ENCODE measurements at regions not wholly inside any gene's neighbourhood (a gene's known extent, or its start where the extent isn't known, plus 50 kb on each side); places are given as distances from the start of the nearest gene placed in this dataset.
"Not testable (repeated sequence)": the region's sequence is repeated elsewhere in the genome, so short reads cannot be mapped to it uniquely, and the experiment has no call there.

DNA sequence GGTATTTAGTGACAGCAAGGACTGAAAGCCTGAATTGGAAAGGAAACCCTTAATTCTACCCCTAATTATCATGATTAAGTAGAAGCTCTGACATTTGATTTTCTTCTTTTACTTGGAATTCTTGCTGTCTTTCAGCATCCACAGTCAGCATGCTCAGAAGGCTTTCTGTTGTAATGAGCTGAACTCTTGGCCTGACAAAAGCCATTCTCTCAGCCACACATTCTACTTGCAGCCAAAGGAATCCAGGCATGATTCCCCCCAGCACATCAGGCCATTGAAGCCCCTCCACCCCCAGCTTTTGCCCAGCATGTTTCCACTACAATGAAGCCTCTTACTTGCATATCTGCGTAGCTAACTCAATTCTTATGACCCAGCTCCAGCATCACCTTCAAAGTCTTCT lies 94.3 kb upstream of the FRMD4A start:
- DNase-seq (ENCODE audit: low read depth) = no peak

DNA sequence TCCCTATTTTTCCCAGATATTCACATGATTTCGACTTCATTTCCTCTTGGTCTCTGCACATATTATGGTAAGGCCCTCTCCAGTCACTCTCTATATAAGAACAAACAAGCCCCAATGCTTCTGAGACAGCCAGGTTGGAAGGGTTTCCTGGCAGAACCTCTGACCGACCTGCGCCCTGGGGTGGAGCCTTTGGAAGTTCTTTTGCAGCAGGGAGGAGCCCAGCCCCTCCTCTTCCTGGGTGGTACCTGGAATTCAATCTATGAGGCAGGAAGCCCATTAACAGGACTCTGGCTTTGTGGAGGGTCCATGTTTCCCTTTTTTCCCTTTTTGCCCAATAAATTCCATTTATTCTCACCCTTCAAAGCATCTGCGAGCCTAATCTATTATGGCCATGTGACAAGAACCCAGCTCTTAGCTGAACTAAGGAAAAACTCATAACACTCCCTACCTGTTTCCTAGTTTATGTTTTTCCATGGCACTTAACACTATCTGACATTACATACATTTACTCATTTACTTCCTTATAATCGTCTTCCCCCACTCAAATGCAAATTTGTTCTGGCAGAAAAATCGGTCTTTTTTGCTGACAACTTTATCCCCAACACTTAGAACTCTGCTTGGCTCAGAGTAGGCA lies 92.5 kb upstream of the FRMD4A start:
- DNase-seq (ENCODE audit: low read depth) = no peak

DNA sequence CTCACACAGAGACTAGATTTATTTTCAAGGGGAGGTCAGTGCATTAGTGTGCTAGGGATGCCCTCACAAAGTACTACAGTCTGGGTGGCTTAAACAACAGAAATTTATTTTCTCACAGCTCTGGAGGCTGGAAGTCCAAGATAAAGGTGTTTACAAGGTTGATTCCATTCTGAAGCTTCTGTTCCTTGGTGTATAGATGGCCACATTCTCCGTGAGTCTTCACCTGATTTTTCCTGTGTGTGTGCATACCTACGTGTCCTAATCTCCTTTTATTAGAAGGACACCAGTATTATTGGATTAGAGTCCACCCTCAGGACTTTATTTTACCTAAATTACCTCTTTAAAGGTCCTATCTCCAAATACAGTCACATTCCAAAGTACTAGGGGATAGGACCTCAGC lies 91.7 kb upstream of the FRMD4A start:
- DNase-seq (ENCODE audit: low read depth) = no peak

DNA sequence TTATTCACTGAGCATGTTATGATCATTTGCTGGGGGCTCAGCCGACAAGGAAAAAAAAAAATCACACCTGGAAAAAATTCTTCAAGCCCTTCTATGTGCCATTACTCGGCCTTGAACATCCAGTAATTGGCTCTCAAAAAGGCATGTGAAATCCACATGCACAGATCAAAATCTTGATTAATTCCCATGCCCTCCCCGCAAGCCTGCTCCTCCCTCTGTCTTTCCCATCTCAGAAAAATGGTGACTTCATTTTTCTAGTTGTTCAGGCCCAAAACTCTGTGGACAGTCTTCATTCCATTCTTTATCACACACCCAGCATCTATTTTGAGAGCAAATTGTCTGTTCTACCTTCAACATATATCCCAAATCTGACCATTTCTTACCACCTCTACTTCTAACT lies 91.2 kb upstream of the FRMD4A start:
- DNase-seq (ENCODE audit: low read depth) = no peak

DNA sequence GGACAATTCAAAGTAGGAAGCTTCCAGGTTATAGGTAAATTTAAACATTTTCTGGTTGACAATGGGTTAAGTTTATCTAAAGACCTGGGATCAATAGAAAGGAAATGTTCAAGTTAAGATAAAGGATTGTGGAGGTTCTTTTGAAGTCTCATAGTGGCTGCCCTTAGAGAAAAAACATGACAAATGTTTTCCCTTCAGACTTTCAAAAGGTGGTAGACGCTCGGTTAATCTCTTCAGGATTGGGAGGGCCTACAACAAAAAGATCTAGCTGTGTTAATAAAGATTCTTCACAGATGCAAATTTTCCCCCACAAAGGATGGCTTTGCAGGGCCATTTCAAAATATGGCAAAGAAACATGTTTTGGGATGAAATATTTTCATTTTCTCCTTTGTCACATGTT lies 86.6 kb upstream of the FRMD4A start:
- DNase-seq (ENCODE audit: low read depth) = not testable (repeated sequence)

DNA sequence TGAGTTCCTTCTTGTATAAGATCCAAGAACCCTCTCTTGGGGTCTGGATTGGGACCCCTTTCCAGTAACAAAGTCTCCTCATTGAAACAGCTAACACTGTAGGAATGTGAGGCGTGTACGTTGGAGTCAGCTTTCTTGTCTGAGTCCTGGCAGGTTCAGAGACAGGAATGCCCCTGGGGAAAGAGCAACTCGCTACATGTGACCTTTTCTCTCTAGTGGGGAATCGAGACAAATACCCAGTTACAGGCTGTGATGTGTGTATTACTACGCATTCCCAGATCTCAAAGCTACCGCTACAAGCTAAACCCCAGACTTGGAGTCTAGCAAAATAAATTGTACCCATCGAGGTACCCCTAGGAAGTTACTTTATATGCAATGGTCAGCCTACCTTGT lies 85.6 kb upstream of the FRMD4A start:
- DNase-seq (ENCODE audit: low read depth) = peak; percentile 19

DNA sequence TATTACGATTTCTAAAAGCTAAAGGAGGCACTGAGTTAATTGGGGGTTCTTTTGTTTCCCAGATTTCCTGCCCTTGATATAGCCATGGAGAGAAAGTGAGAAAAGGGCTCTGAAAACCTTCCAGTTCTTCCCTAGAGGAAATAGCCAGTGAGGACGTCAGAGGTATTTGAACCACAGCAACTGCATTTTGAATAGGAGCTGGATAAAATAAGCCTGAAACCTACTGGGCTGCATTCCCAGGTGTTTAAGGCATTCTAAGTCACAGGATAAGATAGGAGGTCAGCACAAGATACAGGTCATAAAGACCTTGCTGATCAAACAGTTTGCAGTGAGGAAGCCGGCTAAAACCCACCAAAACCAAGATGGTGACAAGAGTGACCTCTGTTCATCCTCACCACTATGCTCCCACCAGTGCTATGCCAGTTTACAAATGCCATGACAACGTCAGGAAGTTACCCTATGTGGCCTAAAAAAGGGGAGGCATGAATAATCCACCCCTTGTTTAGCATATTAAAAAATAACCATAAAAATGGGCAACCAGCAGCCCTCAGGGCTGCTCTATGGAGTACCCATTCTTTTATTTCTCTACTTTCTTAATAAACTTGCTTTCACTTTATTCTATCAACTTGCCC lies 85.1 kb upstream of the FRMD4A start:
- no peak for DNase-seq (ENCODE audit: low read depth)

DNA sequence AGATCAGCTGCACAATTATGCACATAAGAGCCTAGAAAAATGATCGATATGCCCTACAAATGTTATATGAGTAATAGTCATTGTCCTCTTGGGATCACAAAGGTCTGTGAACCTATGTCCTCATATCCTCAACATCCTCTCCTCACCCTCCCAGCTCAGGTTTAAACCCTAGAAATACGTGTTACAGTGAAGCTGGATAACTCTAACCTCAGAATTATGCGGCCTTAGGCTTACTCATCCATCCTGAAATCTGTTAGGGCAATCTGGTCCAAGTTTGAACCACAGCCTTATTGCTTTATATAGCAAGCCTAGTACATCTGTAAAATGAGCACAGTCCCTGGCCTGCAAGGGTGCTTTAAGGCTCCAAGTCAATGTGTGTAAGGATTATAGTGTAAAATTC lies 84.2 kb upstream of the FRMD4A start:
- DNase-seq (ENCODE audit: low read depth) = peak; percentile 63

DNA sequence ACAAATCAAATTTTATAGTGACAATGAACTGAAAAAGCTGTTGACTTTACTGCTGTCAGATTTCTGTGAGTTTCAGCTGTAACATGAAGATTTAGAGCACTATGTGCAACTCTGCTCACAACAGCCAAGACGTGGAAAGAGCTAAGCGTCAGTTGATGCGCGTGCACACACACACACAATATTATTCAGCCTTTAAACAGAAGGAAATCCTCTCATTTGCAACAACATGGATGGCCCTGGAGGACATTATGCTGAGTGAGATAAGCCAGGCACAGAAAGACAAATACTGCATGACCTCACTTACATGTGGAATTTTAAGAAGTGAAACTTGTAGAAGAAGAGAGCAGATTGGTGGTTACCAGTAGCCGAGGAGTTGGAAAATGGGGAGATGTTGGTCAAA lies 82.8 kb upstream of the FRMD4A start:
- no peak for DNase-seq (ENCODE audit: low read depth)

DNA sequence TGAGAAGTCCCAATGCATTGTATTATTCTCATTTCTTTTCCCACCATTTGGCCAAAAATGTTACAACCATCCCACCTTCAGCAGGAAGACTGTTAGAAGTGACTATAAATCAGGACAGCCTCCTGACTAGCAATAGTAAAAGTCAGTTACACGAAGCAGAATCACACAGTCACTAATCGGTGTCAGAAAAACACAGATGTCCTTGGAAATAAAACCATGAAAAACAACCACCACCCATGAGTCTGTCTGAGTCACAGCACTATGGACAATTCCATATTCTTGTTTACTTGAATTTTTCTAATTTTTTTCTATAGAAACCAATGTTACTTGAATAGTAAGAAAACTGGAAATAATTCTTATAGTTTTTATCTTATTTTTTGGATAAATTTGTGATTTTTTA lies 81.9 kb upstream of the FRMD4A start:
- DNase-seq (ENCODE audit: low read depth) = no peak

DNA sequence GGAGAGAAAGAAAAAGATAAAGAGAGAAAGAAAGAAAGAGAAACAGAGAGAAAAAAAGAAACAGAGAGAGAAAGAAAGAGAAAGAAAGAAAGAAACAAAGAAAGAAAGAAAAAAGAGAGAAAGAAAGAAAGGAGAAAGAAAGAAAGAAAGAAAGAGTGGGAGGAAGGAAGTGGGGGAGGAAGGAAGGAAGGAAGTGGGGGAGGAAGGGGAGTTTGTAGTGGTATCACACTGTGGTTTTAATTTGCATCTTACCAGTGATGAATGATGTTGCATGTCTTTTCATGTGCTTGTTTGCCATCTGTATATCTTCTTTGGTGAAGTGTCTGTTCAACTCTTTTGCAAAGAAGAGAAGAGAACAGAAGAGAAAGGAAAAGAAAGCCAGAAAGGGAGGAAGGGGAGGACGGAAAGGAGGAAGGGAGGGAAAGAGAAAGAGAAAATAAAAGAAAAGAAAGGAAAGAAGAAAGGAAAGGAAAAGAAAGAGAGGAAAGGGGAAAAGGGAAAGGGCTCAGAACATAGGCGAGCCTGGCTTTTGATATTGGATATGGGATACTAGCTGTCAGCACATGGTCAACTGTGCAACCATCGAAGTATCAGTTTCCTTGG lies 79.2 kb upstream of the FRMD4A start:
- no peak for DNase-seq (ENCODE audit: low read depth)

DNA sequence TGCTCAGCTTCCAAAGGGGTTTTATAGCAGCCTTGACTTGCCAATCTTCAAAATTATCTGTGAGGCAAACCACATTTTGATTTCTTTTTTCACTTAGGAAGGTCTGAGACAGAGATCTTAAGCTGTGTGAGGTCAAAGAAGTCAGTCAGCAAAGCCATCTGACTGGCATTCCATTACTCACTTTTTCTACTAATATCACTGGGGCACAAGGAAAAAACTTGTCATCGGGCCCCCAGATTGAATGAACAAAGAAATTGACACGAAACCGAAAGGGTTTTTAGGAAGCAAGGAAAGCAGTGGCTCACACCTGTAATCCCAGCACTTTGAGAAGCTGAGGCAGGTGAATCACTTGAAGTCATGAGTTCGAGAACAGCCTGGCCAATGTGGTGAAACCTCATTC lies 78.5 kb upstream of the FRMD4A start:
- no peak for DNase-seq (ENCODE audit: low read depth)

DNA sequence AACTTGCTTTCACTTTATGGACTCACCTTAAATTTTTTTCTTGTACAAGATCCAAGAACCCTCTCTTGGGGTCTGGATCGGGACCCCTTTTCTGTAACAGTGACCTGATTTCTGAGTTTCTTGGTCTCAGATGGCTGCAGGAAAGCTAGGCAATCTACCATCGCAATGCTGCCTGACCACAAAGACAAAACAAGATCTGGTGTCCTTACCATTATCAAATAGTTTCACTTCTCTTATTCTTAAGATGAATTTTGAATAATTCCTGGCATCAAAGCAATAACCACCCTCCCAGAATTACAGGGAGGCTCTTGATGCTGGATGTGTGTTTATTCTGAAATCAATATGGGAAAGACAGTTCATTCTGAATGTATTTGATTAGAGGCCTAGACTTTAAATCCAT lies 77.4 kb upstream of the FRMD4A start:
- no peak for DNase-seq (ENCODE audit: low read depth)

DNA sequence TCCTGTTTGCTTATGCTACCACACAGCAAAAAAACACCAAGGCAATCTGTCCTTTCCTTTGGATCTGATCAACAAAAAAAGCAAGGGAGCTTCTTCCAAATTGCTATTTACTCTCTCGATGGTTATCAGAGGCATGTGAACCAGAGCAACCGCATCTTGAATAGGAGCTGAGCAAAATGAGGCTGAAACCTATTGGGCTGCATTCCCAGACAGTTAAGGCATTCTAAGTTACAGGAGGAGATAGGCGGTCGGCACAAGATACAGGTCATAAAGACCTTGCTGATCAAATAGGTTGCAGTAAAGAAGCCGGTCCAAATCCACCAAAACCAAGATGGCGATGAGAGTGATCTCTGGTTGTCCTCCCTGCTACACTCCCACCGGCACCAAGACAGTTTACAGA lies 76.8 kb upstream of the FRMD4A start:
- no peak for DNase-seq (ENCODE audit: low read depth)

DNA sequence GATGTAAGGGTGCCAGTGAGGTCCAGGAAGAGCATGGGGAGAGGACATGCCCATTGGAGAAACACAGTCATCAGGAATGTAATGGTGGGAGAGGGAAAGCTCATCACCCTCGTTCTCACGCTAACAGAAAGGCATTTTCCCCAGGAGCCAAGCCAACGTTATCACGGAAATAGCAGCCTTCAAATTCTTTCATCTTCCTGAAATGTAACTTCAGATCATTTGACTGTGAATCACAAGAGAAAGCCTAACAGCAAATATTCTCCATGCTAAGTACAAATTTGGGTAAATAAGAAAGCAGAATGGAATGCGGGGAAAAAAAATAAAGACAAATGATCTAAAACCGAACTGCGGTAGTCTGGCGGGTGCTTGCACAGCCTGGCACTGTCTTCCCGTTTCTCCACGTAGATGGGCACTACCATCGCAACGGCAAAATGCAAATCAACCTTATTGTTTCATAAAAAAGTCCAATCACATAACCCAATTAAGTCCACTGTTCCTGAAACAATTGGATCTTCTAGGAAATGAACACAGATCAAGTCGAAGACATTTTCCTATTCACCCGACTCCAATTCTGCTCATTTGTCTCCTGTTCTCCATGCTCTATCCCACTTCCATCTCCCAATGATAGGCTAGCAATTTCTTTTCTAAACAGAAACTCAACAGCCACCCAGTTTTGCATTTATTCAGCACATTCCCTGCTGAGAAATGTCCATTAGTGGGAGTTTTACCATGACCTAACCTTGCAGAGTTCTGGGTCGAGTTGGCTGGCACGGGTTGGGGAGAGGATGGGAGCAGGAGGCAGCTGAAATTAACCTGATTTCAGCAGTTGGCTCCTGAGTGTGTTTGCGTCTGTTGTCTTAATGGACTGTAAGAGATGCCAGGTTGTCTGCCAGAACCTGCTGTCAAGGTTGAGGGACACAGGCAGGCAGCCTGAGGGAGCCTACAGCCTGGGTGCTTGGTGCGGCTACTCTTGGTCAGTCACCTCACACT lies 74.6 kb upstream of the FRMD4A start:
- DNase-seq (ENCODE audit: low read depth) = peak; percentile 89

DNA sequence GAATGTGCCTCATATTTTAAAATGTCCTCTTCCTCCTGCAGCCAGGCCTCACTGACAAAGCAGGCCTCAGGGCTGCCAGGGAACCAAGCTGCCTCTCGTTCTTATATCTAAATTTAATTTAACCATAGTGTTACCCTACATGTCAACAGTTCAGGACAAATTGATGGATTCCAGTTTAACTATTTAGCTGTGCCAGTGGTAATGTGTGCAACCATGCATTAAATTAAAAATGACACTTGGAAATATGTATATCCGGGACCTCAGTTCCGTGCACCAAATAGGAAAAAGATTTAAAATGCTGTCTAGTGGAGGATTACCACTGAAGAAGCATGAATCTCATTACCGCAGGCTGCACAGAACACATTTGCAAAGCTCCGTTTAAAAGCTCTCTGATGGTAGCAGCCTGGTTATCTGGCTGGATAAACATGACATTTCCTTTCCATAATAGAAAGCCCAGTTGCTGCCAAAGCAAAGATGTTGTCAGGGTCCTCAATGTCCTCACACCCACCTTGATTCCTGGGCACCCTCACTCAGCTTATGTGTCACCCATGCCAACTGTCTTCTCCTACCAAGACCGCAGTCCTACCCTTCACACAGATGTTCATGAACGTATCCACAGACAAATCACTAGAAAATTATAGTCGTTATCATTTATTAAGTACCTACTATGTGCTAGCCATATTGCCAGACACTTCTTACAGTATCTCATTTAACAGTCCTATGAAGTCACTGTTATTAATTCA lies 73.3 kb upstream of the FRMD4A start:
- DNase-seq (ENCODE audit: low read depth) = peak; percentile 38

DNA sequence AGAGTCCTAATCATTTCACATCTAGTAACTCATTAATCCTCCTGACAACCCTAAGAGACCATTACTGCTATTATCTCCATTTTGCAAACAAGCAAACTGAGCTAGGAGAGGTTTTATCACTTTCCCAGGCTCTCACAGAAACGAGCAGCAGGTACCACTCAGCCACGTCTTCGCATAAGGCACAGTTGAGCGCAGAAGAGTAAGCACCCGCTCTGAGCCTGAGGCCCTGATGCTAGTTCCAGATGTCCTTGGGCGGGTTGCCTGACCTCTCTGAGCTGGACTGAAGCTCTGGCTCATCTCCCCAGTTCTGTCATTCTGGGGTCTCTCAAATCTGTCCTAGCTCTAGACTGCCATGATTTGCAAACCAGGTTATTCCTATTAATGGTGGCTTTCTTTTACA lies 72.6 kb upstream of the FRMD4A start:
- DNase-seq (ENCODE audit: low read depth) = no peak

DNA sequence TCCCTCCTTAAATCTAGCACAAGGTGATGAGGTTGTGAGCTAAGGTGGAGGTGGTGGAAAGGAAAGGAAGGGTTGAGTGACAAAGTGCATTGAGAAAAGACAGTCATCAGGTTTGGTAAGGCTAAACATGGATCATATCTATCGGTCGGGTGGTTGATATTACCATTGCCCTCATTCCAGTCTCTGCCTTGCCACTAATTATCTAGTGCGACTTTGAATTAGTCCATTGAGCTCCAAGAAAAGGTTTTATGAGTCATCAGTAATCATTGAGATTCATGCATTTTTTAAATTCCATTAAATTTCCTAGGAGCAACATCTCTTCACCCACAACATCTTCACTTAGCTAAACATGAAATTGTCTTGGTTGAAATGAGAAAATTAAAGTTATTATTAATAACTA lies 68.9 kb upstream of the FRMD4A start:
- DNase-seq (ENCODE audit: low read depth) = no peak

DNA sequence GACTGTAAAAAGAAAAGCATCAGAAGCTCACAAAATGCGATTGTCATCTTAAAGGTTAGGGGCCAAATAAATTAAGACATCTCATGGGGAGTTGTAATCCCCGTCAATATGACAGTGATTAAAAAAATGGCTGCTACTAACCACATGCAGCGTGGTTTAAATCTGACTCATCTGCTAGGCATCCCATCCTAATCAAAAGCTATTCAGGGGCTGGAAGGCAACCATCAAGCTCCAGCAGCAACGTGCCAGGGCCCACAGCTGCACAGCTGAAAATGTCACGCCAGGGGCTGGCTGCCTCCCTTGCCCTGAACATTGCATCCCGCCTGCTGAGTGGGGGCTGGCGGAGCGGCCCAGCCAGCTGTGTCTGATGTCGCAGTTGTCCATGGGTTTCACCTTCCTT lies 66.3 kb upstream of the FRMD4A start:
- peak; percentile 95 for DNase-seq (ENCODE audit: low read depth)

DNA sequence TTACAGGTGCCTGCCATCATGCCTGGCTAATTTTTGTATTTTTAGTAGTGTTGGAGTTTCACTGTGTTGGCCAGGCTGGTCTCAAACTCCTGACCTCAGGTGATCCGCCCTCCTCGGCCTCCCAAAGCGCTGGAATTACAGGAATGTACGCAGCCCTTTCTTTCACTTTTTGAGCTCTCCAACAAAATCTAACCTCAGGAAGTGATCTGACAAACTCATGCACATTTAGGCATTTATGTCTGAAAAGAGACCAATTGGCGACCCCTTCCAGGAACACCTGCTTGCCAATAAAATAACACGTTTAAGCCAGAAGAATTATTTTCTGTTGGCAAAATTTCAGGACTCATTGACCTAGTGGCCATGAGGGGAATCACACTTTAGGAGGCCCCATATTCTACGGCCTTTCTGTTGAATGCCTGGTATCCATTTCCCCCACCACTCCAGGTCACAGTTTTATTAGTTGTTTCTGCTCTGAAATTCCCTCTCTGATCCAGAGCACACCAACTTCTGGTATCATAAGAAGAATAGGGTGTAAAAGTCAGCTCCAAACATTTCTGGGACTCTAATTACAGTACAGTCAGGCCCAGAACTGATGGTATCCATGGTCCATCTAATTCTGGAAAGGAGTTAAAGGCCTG lies 65.8 kb upstream of the FRMD4A start:
- DNase-seq (ENCODE audit: low read depth) = peak; percentile 67

DNA sequence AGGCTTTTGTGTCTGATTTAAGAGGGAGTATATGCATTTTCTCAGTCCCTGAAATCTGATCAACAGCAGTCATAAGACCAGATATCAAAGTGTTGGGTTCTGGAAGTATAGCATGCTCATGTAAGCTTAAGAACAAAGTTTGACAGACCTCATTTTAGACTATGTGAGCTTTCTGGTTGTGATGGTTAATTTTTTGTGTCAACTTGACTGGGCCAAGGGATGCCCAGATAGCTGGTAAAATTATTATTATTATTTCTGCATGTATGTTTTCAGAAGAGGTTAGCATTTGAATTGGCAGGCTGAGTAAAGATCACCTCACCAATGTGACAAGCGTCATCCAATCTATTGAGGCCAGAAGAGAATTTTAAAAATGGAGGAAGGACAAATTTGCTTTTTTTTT lies 63.5 kb upstream of the FRMD4A start:
- no peak for DNase-seq (ENCODE audit: low read depth)
